MG63 (cell line): ENCODE measurements at regions not wholly inside any gene's neighbourhood (a gene's known extent, or its start where the extent isn't known, plus 50 kb on each side); places are given as distances from the start of the nearest gene placed in this dataset.
"Not testable (repeated sequence)": the region's sequence is repeated elsewhere in the genome, so short reads cannot be mapped to it uniquely, and the experiment has no call there.

Source experiments
- DNase-seq: peaks from one replicate; pipeline ENCODE4 v3.0.0-alpha.2; 2020
- H3K27me3 ChIP-seq: fragments of 250-450 bp; sonication (Bioruptor Pico); 2 replicates; pipeline ENCODE4 v1.5.1; 2020; ENCODE audit warnings: mild to moderate bottlenecking, moderate library complexity
- H3K36me3 ChIP-seq: fragments of 250-450 bp; sonication (Bioruptor Pico); 2 replicates; pipeline ENCODE4 v1.5.1; 2020; ENCODE audit warnings: mild to moderate bottlenecking, moderate library complexity
- H3K4me3 ChIP-seq: fragments of 250-450 bp; sonication (Bioruptor Pico); 2 replicates; pipeline ENCODE4 v1.5.1; 2020; ENCODE audit warnings: mild to moderate bottlenecking, moderate library complexity
- H3K9me3 ChIP-seq: fragments of 250-450 bp; sonication (Bioruptor Pico); 2 replicates; pipeline ENCODE4 v1.5.1; 2020; ENCODE audit warnings: mild to moderate bottlenecking, moderate library complexity

DNA sequence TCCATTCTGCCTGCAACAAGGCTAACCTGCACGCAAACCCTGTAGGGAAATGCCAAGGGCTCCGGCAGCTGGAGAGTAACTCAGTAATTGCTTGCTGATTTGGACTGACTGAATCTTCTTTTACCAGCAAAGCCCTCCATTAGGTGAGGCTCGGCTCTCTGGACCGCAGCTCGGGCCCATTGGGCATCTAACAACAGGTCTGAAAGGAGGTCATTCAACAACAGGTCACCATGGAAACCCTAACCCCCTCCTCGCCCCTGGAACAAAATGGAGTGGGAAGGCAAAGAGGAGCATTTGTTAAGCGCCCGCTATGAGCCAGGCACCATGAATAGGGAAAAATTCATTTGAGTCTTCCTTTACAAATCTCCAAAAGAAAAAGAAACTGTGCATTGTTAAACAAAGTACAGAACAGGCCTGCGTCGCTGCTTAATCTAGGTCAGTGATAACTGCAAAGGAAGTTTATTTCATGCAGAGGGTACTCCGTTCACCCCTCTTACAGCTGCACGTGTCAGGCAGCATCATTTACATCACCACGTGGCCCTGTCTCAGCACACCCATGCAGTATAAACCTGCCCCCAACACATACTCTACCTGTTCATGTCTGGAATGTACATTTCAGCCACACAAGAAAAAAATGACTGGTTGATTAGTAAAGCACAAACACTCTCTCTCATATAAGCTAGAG, 248.8 kb upstream of the NEBL start:
- Histone ChIP-seq H3K9me3 (no peaks in the 10 kb centered on the region), H3K4me3 (no peak overlapping the region), H3K27me3 (no peaks in the 10 kb centered on the region), H3K36me3 (no peaks in the 10 kb centered on the region)
- no peak for DNase-seq

DNA sequence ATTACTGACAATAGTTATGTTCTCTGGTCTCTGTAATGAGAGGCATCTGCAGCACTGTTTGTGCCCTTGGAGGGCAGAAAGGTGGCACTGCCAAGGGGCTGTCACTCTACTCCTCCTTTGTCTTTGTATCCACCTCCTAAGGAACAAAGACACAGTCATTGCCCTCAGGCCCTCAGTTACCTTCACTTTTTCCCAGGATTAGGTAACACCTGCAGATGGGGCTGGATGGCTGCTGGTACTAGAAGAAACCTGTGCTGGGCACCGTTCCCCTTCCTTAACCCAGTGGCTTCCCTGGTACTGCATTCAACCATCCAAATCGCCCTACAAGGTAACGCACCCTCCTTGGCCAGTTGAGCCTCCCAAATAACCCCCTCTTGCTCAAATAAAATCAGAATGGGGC, 246.9 kb upstream of the NEBL start:
- DNase-seq = no peak
- Histone ChIP-seq H3K36me3 (no peaks in the 10 kb centered on the region), H3K4me3 (no peak overlapping the region), H3K9me3 (no peaks in the 10 kb centered on the region), H3K27me3 (no peaks in the 10 kb centered on the region)

DNA sequence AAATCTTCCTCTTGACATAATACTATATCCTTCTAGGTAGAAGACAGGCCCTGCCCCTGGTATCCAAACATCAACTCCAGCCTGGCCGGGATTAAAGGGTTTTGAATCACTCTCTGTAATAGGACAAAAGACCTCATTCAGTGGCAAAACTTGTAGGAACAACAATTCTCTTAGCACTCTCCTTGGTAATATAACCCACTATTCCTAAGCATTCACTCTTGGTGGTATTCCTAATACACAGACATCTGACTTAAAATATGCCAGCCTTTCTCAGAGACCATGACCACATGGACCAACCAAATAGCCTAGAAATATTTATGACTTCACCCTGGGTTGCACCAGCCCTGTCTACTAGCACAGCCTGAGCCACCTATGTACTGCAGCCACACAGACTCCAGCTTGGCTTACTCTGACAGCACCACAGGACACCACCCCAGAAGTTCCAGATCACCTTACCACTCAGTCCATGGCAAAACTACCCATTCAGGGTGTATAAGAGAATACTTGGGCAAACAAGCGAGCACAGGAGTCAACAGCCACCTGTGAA, 244.9 kb upstream of the NEBL start:
- H3K4me3 ChIP-seq = no peak overlapping the region
- H3K36me3 ChIP-seq = no peaks in the 10 kb centered on the region
- no peaks in the 10 kb centered on the region for H3K27me3 ChIP-seq
- no peak for DNase-seq
- H3K9me3 ChIP-seq = no peaks in the 10 kb centered on the region

DNA sequence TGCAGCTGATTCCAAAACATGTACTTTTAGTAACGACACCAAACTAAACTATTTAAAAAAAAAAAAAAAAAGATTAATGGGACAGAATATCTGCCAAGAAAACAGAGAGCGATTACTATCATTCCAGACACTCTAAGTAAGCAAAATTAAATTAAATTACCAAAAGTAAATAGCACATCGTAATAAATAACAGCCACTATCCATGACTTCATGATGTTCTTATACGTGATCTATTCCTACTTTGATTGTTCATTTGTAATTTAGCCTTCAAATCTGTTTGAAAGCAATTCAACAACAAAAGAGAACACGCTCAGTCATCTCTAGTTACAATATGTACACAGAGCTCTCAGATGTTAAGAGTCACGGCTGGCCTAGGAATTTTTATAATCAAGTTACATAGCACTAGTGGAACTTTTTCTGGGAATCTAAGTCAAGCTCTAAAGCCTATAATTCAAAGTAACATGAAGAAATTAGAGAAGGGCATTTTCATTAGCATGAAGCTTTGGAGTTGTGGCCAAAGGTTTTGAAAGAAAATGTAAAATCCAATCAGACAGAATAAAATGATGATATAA, 241.7 kb upstream of the NEBL start:
- no peak for DNase-seq
- H3K4me3 ChIP-seq = no peak overlapping the region
- H3K36me3 ChIP-seq = no peaks in the 10 kb centered on the region
- no peaks in the 10 kb centered on the region for H3K9me3 ChIP-seq
- no peaks in the 10 kb centered on the region for H3K27me3 ChIP-seq

DNA sequence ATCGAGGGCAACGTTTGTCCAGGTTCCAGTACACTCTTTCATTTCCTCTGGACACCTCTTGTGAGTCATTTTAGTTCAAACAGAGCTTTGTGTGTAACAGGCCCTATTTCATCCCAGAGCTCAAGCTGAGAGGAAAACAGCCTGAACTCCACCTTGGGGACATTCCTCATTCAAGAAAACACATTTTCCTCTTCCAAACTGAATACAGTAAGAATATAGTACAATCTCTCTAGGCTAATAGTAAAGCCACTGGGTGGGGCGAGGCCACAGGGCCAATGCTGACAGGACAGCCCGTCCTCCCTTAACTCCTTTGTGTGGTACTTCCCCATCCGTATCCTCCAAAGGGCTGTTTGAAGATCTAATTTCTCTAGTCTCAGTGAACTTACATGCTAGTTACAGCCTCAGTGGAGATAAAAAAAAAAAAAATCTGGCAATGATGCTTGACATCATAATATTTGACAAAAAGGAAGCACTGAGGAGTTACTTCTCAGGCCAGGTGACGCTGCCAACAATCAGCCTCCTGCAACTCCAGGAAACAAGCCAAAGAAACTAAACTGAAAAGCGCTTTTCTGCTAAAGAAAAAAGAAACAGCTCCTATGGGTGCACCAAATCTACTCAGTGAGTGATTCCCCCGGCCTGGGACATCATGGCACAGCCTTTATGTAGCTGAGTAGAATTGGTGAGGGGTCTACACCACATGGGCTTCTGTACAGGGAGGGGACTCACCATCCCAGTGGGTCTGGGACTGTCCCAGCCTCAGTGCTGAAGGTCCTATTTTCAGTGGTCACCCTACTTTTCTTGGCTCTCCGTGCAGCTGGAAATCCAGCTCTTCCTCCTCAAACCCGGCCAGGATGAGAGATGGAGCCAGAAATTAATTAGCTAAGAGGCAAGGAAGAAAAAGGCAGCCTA, 238.2 kb upstream of the NEBL start:
- DNase-seq = peak; percentile 43
- no peaks in the 10 kb centered on the region for H3K36me3 ChIP-seq

DNA sequence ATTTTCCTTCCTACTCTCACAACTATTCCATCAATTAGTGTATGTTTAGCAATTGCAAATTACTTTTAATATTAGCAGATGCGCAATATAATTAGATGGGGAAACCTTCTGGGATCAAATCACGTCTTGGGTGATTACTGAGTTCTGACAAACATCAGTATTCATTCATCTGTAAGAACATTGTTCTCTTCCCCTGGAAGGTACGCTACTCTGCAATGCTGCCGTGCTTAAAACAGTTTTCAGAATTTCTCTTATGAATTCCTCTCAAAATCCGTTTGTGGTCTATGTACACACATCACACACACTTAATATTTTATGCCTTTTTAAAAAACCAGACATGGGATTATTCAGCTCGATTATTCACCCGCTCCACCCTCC, 237.5 kb upstream of the NEBL start:
- H3K27me3 ChIP-seq = no peaks in the 10 kb centered on the region
- H3K4me3 ChIP-seq = no peak overlapping the region
- no peaks in the 10 kb centered on the region for H3K9me3 ChIP-seq
- no peaks in the 10 kb centered on the region for H3K36me3 ChIP-seq
- no peak for DNase-seq

More for the DNA sequence above, 238.2 kb upstream of the NEBL start:
- Histone ChIP-seq H3K27me3 (no peaks in the 10 kb centered on the region), H3K9me3 (no peaks in the 10 kb centered on the region), H3K4me3 (no peak overlapping the region)

DNA sequence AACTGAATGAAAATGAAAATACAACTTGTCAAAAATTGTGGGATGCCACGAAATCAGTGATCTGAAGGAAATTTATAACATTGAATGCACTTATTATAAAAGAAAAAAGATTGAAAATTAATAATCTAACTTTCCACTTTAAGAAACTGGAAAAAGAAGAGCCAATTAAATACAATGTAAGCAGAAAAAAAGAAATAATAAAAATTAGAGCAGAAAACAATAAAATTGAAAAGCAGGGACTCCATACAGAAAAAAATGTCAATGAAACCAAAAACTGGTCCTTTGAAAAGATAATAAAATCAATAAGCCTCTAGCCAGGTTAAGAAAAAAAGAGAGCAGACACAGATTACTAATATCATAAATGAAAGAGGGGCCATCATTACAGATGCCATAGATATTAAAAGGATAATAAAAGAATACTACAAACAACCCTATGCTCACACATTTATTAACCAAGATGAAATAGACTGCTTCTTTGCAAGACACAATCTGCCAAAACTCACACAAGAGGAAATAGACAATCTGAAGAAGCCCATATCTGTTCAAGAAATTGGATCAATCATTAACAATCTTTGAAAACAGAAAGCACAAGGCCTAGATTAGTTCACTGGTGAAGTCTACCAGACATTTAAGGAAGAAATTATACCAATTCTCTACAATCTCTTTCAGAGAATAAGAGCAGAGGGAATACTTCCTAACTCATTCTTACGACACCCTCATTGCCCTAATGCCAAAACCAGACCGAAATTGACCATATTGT, 233.8 kb upstream of the NEBL start:
- no peaks in the 10 kb centered on the region for H3K27me3 ChIP-seq
- no peaks in the 10 kb centered on the region for H3K9me3 ChIP-seq
- H3K36me3 ChIP-seq = no peaks in the 10 kb centered on the region
- no peak overlapping the region for H3K4me3 ChIP-seq
- DNase-seq = no peak

DNA sequence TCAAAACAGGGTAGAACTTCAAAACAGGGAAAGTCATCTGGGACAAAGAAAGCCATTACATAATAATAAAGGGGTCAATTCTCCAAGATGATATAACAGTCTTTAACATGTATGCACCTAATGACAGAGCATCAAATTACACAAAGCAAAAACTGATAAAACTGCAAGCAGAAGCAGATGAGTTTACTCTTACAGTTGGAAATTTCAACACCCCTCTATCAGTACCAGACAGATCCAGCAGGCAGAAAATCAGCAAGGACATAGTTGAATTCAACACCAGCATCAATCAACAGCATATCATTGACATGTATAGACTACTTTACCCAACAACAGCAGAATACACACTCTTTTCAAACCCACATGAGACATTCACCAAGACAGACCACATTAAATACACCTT, 233.0 kb upstream of the NEBL start:
- Histone ChIP-seq H3K4me3 (no peak overlapping the region), H3K36me3 (no peaks in the 10 kb centered on the region), H3K9me3 (no peaks in the 10 kb centered on the region), H3K27me3 (no peaks in the 10 kb centered on the region)
- DNase-seq = no peak

DNA sequence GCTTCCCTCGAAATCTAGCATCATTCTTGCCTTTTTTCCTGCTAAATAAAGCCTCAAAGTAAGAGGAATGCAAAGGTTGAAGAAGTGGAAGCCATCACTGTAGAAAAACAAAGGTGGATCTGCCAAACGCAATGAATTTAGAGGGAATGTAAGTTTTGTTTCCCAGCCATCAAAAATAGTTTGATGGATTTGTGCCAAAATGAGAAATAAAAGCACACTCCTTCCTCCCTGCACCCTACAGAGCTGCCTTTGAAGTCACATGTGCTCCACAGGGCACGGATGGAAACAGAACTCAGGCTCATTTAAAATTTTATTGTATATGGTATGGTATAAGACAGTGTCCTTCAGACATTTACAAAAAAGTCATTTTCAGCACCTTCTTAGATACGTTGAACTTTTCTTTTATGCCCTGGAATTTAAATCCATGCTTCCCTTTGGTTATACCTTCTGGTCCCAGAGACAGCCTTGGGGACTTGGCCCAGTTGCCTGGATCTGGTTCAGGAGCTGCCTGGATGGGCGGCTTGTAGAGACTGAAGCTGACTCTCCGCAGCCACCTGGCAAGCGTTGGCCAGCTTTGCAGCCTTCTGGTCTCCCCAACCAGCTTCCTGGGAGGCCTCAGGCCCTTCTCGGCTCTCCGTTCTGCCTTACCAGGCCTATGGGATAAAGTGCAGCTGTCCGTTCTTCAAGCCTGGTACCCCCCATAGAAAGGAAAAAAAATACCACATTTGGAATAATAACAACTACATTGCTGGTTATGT, 228.5 kb upstream of the NEBL start:
- Histone ChIP-seq H3K36me3 (no peaks in the 10 kb centered on the region), H3K9me3 (no peaks in the 10 kb centered on the region), H3K27me3 (no peaks in the 10 kb centered on the region), H3K4me3 (no peak overlapping the region)
- DNase-seq = no peak

DNA sequence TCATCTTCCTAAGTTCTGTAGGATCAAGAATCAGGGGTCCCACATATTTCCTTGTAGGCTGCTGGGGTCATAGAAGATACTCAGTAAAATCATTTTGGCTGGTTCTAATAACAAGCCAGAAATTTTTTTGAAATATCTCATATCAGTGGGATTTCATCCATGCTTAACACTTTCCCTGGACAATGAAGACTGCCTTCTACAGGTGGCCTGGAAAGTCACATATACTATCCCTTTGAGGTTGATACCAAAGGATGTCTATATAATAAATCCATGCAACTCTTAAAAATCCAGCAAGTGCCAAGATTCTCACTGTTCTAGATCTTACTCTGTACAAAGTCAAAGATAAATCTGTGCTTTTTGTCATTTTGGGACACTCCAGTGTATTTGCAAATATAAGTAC, 225.8 kb upstream of the NEBL start:
- Histone ChIP-seq H3K36me3 (no peaks in the 10 kb centered on the region), H3K9me3 (no peaks in the 10 kb centered on the region)
- DNase-seq = no peak

DNA sequence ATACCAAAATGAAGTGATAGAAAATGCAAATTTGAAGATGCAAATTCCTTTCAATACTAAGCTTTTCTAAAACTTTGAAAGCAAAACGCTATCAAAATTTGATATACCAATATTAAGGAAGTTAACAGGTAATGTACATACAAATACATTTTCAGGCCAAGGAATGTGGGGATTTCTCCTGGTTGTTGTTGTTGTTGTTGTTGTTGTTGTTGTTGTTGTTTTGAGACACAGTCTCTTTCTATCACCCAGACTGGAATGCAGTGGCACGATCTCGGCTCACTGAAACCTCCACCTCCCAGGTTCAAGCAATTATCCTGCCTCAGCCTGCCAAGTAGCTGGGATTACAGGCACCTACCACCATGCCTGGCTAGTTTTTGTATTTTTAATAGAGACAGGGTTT, 224.7 kb upstream of the NEBL start:
- not testable (repeated sequence) for DNase-seq, H3K36me3 ChIP-seq, H3K27me3 ChIP-seq, H3K4me3 ChIP-seq, H3K9me3 ChIP-seq

More for the DNA sequence above, 225.8 kb upstream of the NEBL start:
- H3K27me3 ChIP-seq = no peaks in the 10 kb centered on the region
- no peak overlapping the region for H3K4me3 ChIP-seq

DNA sequence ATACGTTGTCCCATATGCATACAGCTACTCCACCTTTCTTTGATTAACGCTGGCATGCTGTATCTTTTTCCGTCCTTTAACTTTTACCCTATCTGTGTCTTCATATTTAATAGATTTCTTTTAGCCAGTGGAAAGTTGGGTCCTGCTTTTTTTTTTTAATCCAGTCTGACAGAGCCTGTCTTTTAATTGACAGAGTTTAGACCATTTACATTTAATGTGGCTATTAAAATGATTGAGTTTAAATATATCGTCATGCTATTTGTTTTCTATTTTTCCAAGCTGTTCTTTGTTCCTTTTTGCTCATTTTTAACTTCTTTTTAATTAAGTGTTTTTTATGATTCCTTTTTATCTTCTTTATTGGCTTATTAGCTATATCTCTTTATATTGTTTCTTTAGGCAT, 217.6 kb upstream of the NEBL start:
- Histone ChIP-seq H3K36me3 (no peaks in the 10 kb centered on the region), H3K27me3 (no peaks in the 10 kb centered on the region), H3K9me3 (no peaks in the 10 kb centered on the region)

DNA sequence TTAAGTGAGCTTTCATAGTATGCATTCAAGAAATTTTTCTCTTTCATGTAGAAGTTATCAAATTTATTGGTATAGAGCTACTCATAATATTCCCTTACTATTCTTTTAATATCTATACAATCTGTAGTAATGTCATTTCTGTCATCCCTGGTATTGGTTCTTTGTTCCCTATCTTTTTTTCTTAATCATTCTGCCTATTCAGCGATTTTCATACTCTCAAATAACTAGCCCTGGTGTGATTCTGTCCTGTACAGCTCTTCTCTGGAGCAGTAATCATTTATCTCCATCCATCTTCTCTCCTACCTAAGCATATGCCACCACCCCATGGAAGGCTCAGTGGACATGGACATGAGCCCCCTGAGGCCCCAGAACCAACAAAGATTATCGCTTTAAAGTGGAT, 213.2 kb upstream of the NEBL start:
- no peaks in the 10 kb centered on the region for H3K27me3 ChIP-seq
- H3K36me3 ChIP-seq = no peaks in the 10 kb centered on the region
- no peak overlapping the region for H3K4me3 ChIP-seq
- no peaks in the 10 kb centered on the region for H3K9me3 ChIP-seq
- DNase-seq = no peak

More for the DNA sequence above, 217.6 kb upstream of the NEBL start:
- H3K4me3 ChIP-seq = no peak overlapping the region
- DNase-seq = no peak

DNA sequence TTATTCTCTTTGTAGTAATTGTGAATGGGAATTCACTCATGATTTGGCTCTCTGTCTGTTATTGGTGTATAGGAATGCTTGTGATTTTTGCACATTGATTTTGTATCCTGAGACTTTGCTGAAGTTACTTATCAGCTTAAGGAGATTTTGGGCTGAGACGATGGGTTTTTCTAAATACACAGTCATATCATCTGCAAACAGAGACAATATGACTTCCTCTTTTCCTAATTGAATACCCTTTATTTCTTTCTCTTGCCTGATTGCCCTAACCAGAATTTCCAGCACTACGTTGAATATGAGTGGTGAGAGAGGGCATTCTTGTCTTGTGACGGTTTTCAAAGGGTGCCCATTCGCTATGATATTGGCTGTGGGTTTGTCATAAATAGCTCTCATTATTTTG, 209.8 kb upstream of the NEBL start:
- not testable (repeated sequence) for DNase-seq, H3K4me3 ChIP-seq, H3K36me3 ChIP-seq, H3K27me3 ChIP-seq, H3K9me3 ChIP-seq

DNA sequence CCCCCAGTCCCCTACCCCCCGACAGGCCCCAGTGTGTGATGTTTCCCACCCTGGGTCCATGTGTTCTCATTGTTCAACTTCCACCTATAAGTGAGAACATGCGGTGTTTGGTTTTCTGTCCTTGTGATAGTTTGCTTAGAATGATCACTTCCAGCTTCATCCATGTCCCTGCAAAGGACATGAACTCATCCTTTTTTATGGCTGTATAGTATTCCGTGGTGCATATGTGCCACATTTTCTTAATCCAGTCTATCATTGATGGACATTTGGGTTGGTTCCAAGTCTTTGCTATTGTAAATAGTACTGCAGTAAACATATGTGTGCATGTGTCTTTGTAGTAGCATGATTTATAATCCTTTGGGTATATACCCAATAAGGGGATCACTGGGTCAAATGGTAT, 208.2 kb upstream of the NEBL start:
- not testable (repeated sequence) for DNase-seq, H3K4me3 ChIP-seq, H3K27me3 ChIP-seq, H3K9me3 ChIP-seq, H3K36me3 ChIP-seq

DNA sequence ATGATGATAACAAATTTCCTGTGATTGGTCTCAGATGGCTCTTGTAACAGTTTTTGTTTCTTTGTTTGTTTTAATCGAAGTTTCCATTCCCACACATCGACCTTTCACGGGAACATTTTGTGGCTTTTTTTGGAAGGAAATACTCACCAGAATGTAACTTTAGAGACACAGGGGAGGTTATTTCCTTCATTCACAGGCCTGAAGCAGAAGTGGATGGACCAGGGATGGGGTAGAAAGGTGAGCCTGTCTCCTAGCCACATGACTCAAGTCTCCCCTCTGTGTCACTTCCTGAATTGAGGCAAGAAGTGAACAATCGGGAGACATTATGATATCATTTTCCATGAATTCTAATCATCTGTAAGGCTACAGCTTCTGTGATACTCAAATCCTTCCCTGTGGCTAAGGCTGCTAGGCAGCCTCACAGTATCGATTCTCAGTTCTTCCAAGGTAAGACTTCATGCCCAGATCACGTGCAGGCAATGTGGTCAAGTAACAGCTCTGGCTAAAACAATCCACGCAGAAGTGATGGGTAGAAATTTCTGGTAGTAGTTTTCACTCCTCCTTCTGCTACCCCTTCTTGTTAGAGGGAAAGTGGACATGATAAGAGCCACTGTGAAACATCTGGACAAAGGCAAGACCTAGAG, 203.9 kb upstream of the NEBL start:
- H3K36me3 ChIP-seq = no peaks in the 10 kb centered on the region
- no peak overlapping the region for H3K4me3 ChIP-seq
- no peak for DNase-seq
- H3K27me3 ChIP-seq = no peaks in the 10 kb centered on the region
- no peaks in the 10 kb centered on the region for H3K9me3 ChIP-seq
